WI38 (cell line): ENCODE measurements at regions not wholly inside any gene's neighbourhood (a gene's known extent, or its start where the extent isn't known, plus 50 kb on each side); places are given as distances from the start of the nearest gene placed in this dataset.

Experiments used
- H3K4me3 ChIP-seq: 2 replicates; pipeline ENCODE4 v1.5.1; 2011; ENCODE audit warnings: low read depth, mild to moderate bottlenecking, control low read depth, low read length
- TF ChIP-seq, protein P1 (sequence below): IDR thresholded peaks from 2 replicates; pipeline ENCODE4 v1.5.1; 2012; ENCODE audit warnings: low read depth, mild to moderate bottlenecking, control low read depth, low read length

DNA sequence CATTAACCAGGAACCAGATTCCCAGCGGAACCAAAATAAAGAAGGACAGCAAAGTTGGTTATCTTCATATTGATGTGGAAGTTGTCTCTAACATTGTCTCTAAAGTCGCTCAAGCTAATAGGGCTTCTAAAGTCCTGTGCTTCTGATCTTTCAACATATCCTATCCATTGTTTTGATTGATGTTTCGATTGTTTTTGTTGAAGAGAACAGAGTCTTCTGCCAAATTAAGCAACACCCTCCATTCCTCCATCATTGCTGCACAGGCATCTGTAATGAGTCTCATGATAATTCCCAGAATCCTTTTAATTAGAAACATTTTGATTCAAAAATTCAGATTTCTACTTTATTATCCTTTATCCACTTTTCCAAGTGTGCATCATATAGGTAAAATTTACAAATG is 71.6 kb upstream of the AVPR1A start:
- H3K4me3 ChIP-seq, result no peak overlapping the region
- TF ChIP-seq, protein P1, sequence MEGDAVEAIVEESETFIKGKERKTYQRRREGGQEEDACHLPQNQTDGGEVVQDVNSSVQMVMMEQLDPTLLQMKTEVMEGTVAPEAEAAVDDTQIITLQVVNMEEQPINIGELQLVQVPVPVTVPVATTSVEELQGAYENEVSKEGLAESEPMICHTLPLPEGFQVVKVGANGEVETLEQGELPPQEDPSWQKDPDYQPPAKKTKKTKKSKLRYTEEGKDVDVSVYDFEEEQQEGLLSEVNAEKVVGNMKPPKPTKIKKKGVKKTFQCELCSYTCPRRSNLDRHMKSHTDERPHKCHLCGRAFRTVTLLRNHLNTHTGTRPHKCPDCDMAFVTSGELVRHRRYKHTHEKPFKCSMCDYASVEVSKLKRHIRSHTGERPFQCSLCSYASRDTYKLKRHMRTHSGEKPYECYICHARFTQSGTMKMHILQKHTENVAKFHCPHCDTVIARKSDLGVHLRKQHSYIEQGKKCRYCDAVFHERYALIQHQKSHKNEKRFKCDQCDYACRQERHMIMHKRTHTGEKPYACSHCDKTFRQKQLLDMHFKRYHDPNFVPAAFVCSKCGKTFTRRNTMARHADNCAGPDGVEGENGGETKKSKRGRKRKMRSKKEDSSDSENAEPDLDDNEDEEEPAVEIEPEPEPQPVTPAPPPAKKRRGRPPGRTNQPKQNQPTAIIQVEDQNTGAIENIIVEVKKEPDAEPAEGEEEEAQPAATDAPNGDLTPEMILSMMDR, result no peak

DNA sequence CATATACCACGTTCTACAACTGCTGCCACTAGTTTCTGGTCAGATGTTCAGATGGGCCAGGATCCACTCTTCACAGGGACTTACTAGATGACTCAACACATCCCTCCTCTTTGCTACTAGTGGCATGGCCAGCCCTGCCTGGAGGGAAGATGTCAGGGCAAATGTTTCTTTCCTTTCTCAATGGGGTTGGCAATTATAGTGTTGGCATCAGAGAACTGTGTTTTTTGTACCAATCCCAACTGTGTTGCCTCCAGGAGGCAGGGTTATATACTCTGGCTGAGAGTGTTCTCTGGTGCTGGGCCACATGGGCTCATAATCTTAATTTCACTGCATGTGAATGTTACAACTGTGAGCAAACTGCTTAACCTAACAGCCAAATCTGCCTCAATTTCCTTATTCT is 69.9 kb upstream of the AVPR1A start:
- H3K4me3 ChIP-seq, result no peak overlapping the region
- TF ChIP-seq, protein P1, result no peak

DNA sequence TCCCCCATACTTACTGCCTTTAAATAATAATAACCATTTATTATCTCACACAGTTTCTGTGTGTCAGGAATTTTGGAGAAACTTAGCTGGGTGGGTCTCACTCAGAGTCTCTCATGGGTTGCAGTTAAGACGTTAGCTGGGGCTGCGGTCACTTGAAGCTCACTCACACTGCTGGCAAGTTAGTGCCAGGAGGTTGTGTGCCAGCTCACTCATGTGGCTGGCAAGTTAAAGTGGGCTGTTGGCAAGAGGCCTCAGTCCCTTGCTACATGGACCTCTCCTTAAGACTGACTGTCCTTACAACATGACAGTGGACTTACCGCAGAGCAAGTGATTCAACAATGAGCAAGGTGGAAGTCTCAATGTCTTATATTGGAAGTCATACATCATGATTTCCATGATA is 61.3 kb upstream of the AVPR1A start:
- TF ChIP-seq, protein P1, result no peak
- H3K4me3 ChIP-seq, result no peak overlapping the region

DNA sequence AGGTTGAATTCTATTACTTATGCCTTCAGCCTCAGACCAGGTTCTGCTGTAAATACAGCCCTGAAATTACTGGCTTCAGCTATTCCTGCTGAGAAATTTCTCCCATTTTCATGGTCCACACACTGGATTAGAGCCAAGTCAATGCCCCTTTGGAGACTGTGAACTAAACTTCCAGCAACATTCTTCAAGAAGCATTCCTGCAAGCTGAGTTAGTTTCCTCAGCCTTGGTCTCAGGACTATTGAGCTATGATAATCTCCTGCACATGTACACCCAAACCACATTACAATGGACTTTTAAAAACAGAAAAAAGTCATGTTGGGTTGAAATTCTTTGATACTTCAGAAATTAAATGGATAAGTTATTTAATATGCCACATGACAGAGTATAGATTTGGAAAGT is 58.0 kb upstream of the AVPR1A start:
- TF ChIP-seq, protein P1, result no peak
- no peak overlapping the region for H3K4me3 ChIP-seq

DNA sequence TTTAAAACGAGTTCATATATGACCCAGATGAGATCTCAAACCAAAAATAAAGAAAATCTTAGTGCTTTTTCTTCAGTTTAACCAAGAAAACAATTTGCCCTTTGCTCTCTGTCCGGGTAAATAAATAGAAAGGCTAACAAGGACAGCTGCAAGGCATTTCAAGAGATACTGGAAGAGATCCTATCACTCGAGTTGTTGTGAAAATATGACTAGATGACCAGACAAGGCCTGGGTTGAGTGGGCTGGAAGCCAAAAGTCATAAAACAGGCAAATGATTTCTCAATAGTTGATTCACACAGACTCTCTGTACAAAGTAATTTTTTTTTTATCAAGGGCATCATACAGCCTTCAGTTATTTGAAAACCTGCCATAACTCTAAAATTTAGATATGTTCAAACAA is 55.9 kb upstream of the AVPR1A start:
- TF ChIP-seq, protein P1, result no peak
- H3K4me3 ChIP-seq, result no peak overlapping the region

DNA sequence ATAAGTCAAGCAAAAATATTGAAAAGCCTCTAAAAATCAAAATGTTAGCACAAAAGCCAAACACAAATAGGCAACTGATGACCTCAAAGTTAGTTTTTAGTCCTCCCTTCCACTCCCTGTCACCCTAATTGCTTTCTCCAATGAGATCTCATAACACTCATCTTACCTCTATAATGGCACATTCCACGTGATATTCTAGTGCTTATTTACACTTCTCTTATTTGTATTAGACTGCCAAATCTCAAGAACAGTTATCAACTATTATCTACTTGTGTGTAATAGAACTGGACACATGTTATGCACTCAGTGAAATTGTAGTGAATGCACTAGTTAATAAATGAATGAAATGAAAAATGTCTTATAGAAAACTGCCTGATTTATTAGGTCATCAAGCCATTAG is 55.5 kb upstream of the AVPR1A start:
- no peak overlapping the region for H3K4me3 ChIP-seq
- TF ChIP-seq, protein P1, result no peak
